Hippocampal formation (tissue), 2 donors: ENCODE measurements at regions not wholly inside any gene's neighbourhood (a gene's known extent, or its start where the extent isn't known, plus 50 kb on each side); places are given as distances from the start of the nearest gene placed in this dataset.
A peak's percentile ranks its signal among the peaks of the same experiment; 100 is the strongest.

Experiments used
- DNase-seq, 2 donors: peaks; one replicate each; lab custom pipeline; 2025; lab: John Stamatoyannopoulos, UW

- DNase-seq, result peak in 1 of 2 donors; percentile 23
Measured at GRCh38 chr11:86119077-86119476, 50.2 kb upstream of the PICALM start.
